ENCODE measurements at regions not wholly inside any gene's neighbourhood (a gene's known extent, or its start where the extent isn't known, plus 50 kb on each side); places are given as distances from the start of the nearest gene placed in this dataset.

GRCh38 chr5:68365889-68366288 lies 150.3 kb downstream of the PIK3R1 start:
- no peak overlapping the region for H3K4me3 ChIP-seq
- no peaks in the 10 kb centered on the region for H3K9me3 ChIP-seq (replicated peaks; ENCODE audit: control insufficient read depth, insufficient read depth, low read depth, low read length)
- FAIRE-seq (no peak), ATAC-seq (no peak), DNase-seq (ENCODE audit: extremely low read depth in 1 of 4, low spot score in 3 of 4) (no peak)
- no peak overlapping the region for H2AFZ ChIP-seq (ENCODE audit: low read depth, low read length)
- CTCF ChIA-PET (ENCODE audit: low intra/inter-chr PET ratio), result no interaction called here
- POLR2A ChIA-PET, result no interaction called here
- H3K36me3 ChIP-seq (ENCODE audit: control insufficient read depth, insufficient read depth, low read length), result no peaks in the 10 kb centered on the region
- no peak overlapping the region for H3K27ac ChIP-seq (ENCODE audit: extremely low read depth, low read depth, low read length)
- no peak overlapping the region for H3K4me2 ChIP-seq (ENCODE audit: insufficient read depth, low read length)
- in situ Hi-C loops (cut with MboI) (no loop called here), intact Hi-C loops (cut with micrococcal nuclease) (no loop called here)
- 76% methylated on average over 1 of the region's 1 CpG for WGBS (ENCODE audit: insufficient coverage, low coverage, missing lambda C conversion rate)
- no peak for TF ChIP-seq HSF4 (CRISPR knock-in tag; IDR thresholded peaks at IDR 0.05; ENCODE audit: borderline replicate concordance)
- no peak for TF ChIP-seq CCAR2 (IDR thresholded peaks at IDR 0.05; ENCODE audit: low read depth, low read length)
- peak; percentile 65 for TF ChIP-seq NFIC (IDR thresholded peaks at IDR 0.05)
- no peak for TF ChIP-seq CBFA2T3 (IDR thresholded peaks at IDR 0.05)
- TF ChIP-seq ZNF699 (CRISPR knock-in tag; IDR thresholded peaks at IDR 0.05; ENCODE audit: insufficient replicate concordance), result no peak
- no peak for TF ChIP-seq ZNF561 (CRISPR knock-in tag; conservative IDR thresholded peaks at IDR 0.05)
- no peak for TF ChIP-seq CBX5 (IDR thresholded peaks at IDR 0.05; ENCODE audit: borderline replicate concordance, low read depth)
- no peaks in the 10 kb centered on the region for H3K27me3 ChIP-seq (ENCODE audit: control insufficient read depth in 2 of 2, insufficient read depth in 2 of 2, low read length in 2 of 2)
- H4K20me1 ChIP-seq (replicated peaks; ENCODE audit: control insufficient read depth, insufficient read depth, low read length), result no peaks in the 10 kb centered on the region
- no peaks in the 10 kb centered on the region for H3K79me2 ChIP-seq (ENCODE audit: control insufficient read depth, insufficient read depth, low read length)
- H3K9me1 ChIP-seq (ENCODE audit: control insufficient read depth, insufficient read depth, low read length), result no peaks in the 10 kb centered on the region
- H3K9ac ChIP-seq (ENCODE audit: insufficient read depth in 1 of 2, low read depth in 2 of 2, low read length in 2 of 2), result no peak overlapping the region
- no TSS peak for BruUV-seq (replicated peaks)
- H3K4me1 ChIP-seq (replicated peaks in 1 of 2; ENCODE audit: control insufficient read depth in 2 of 2, insufficient read depth in 2 of 2, low read length in 2 of 2), result peaks cover 0 to 36% of the 10 kb centered on the region in 2 experiments; a peak in 4 of 5 replicates

- H3K27ac ChIP-seq (ENCODE audit: extremely low read depth, low read depth, low read length), result no peak overlapping the region
- H3K4me2 ChIP-seq (ENCODE audit: insufficient read depth, low read length), result no peak overlapping the region
- no peaks in the 10 kb centered on the region for H3K27me3 ChIP-seq (ENCODE audit: control insufficient read depth in 2 of 2, insufficient read depth in 2 of 2, low read length in 2 of 2)
- no TSS peak for BruUV-seq (replicated peaks)
- ChIA-PET POLR2A (interaction anchor here (1.1 kb wide), 1 partner anchor 23 kb away, joined by 3 read pairs; no protein-coding TSS in a partner anchor), CTCF (ENCODE audit: low intra/inter-chr PET ratio) (no interaction called here)
- no peak overlapping the region for H3K4me3 ChIP-seq
- no peaks in the 10 kb centered on the region for H3K9me1 ChIP-seq (ENCODE audit: control insufficient read depth, insufficient read depth, low read length)
- FAIRE-seq (no peak), DNase-seq (ENCODE audit: extremely low read depth in 1 of 4, low spot score in 3 of 4) (no peak), ATAC-seq (no peak)
- in situ Hi-C loops (cut with MboI) (no loop called here), intact Hi-C loops (cut with micrococcal nuclease) (no loop called here)
- peaks cover 0 to 40% of the 10 kb centered on the region in 2 experiments; a peak in 4 of 5 replicates for H3K4me1 ChIP-seq (replicated peaks in 1 of 2; ENCODE audit: control insufficient read depth in 2 of 2, insufficient read depth in 2 of 2, low read length in 2 of 2)
- no peaks in the 10 kb centered on the region for H3K79me2 ChIP-seq (ENCODE audit: control insufficient read depth, insufficient read depth, low read length)
- TF ChIP-seq CBFA2T3 (IDR thresholded peaks at IDR 0.05) (peak; percentile 63), CBFA2T2 (conservative IDR thresholded peaks at IDR 0.05) (peak; percentile 42; the same call in 1 of the 2 replicates), ILK (tag; IDR thresholded peaks at IDR 0.05; ENCODE audit: borderline replicate concordance, low read depth) (no peak), HNRNPH1 (optimal IDR thresholded peaks at IDR 0.05; ENCODE audit: low read depth, low read length) (no peak), POLR3A (IDR thresholded peaks at IDR 0.05; ENCODE audit: borderline replicate concordance, extremely low read depth, insufficient read depth, insufficient read length) (no peak), ELF2 (CRISPR knock-in tag; IDR thresholded peaks at IDR 0.05) (no peak), PTRF (tag; IDR thresholded peaks at IDR 0.05) (no peak), SP2 (IDR thresholded peaks at IDR 0.05; ENCODE audit: extremely low read depth, low read depth, low read length, poor library complexity, severe bottlenecking) (no peak), NCOR1 (IDR thresholded peaks at IDR 0.05) (peak; percentile 13; the same call in 1 of the 2 replicates), ZNF778 (CRISPR knock-in tag; IDR thresholded peaks at IDR 0.05) (no peak), ZNF76 (CRISPR knock-in tag; IDR thresholded peaks at IDR 0.05; ENCODE audit: borderline replicate concordance) (no peak)
- H3K36me3 ChIP-seq (ENCODE audit: control insufficient read depth, insufficient read depth, low read length), result no peaks in the 10 kb centered on the region
- H2AFZ ChIP-seq (ENCODE audit: low read depth, low read length), result no peak overlapping the region
- 50% methylated on average over 2 of the region's 2 CpGs for WGBS (ENCODE audit: insufficient coverage, low coverage, missing lambda C conversion rate)
- H3K9ac ChIP-seq (ENCODE audit: insufficient read depth in 1 of 2, low read depth in 2 of 2, low read length in 2 of 2), result no peak overlapping the region
- H3K9me3 ChIP-seq (replicated peaks; ENCODE audit: control insufficient read depth, insufficient read depth, low read depth, low read length), result no peaks in the 10 kb centered on the region
- H4K20me1 ChIP-seq (replicated peaks; ENCODE audit: control insufficient read depth, insufficient read depth, low read length), result no peaks in the 10 kb centered on the region
Measured at GRCh38 chr5:68367287-68367686, 151.7 kb downstream of the PIK3R1 start.

Data from K562 (cell line).